ENCODE measurements at regions not wholly inside any gene's neighbourhood (a gene's known extent, or its start where the extent isn't known, plus 50 kb on each side); places are given as distances from the start of the nearest gene placed in this dataset.

- no peak for TF ChIP-seq CTCF (conservative IDR thresholded peaks at IDR 0.05)
- no peak for TF ChIP-seq ZFX (IDR thresholded peaks at IDR 0.05)
Measured at GRCh38 chr3:88410259-88410658, 260.5 kb downstream of the C3orf38 start.

Measured in C4-2B (cell line).